Activated gamma-delta T cell treated with Interleukin-2 at 50 U/mL for 16 hours (primary cell): ENCODE measurements at regions not wholly inside any gene's neighbourhood (a gene's known extent, or its start where the extent isn't known, plus 50 kb on each side); places are given as distances from the start of the nearest gene placed in this dataset.

Experiments
- DNase-seq: peaks from one replicate; pipeline ENCODE4 v3.0.0-alpha.2; 2020

DNA sequence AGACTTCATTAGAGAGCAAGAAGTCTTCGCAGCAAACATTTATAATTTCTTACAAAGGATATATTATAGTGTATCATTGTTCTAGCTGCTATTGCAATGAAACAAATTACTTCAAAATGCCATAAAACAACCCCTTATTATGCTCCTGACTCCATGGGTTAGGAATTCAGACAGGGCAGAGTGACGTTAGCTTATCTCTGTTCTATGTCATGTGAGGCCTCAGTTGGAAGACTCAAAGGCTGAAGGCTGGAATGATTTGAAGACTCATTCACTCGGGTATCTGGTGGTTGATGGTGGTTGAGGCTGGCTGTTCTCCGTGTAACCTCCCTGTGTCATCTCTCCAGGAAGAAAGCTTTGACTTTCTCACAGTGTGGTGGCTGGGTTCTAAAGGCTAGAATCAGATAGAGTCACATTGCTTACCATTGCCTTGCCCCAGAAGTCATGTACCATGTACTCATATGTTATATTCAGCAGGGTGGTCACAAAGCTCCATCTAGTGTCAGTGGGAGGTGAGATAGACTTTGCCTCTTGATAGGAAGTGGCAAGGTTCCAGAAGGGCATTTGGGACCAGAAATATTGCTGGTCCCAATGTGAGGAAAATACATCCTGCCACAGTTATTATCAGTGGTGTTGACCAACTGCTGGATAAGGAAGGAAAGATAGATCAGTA is 226.9 kb downstream of the TMEM38B start:
- no peak for DNase-seq

DNA sequence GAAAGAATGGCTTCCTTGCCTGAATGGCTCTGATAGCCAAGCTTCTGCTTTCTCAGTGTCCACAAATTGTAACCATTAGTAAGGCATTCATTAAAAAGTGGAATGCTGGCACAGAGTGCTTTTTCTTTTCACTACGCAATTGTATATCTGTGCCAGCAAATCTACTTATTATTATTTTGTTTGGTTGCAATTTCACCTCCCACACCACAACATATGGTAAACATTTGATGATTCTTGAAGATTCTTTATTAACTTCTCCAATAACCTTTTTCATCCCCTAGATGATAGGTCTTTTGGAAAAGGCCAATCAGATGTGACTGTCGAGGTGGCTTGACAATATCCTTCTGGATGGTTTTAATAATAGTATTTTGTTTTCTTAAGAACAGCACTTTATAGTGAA is 234.1 kb downstream of the TMEM38B start:
- DNase-seq = no peak

DNA sequence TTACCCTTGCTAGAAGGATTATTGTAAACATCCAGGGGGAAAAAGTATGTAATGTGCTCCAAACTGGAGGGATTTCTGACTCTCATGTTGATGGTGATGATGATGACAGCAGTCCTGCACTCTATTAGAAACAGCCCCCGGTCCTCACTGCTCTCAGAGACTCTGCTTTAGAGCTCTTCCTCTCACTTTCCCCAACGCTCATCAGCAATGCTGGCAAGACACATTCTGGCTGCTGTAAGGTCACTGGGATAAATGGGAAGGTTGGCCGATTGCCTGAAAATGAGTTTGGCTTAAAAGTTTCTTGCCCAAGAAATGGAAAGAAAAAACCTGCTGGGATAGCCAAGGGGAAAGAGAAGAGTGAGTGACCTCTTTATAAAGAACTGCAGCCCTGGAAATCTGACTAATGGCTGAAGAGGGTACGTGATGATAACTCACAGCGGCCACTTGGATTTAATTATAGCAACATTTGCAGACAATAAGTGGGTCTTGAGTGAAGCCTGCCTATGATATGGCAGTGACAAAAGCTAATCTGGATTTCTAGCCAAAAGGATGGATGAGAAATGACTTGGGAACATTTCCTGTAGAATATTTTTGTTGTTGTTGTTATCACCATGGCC is 235.8 kb downstream of the TMEM38B start:
- no peak for DNase-seq

GRCh38 chr9:105932276-105932675 is 237.9 kb downstream of the TMEM38B start:
- no peak for DNase-seq

- DNase-seq = no peak
Measured at GRCh38 chr9:105950448-105950847, 256.1 kb downstream of the TMEM38B start.

GRCh38 chr9:105950894-105951293 is 256.6 kb downstream of the TMEM38B start:
- no peak for DNase-seq

- no peak for DNase-seq
Measured at GRCh38 chr9:105954517-105954916, 260.2 kb downstream of the TMEM38B start.

GRCh38 chr9:105957830-105958229 is 263.5 kb downstream of the TMEM38B start:
- no peak for DNase-seq

DNA sequence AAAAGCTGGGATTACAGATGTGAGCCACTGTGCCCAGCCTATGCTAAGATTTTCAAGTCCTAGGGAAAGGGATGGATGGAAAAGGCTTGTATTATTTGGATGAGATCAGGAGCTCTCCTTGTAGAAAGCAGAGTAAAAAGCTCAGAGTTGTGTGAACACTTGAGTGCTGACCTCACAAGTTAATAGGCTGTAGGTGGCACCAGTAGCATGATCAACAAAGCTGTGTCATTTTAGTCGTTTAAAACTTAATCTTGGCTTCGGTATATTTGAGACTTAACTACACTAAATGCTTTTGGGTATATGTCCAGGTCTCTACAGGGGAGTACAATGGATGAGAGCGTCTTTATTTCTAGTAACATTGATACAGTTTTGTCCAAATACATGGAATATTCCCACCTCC is 264.2 kb downstream of the TMEM38B start:
- DNase-seq = no peak

DNA sequence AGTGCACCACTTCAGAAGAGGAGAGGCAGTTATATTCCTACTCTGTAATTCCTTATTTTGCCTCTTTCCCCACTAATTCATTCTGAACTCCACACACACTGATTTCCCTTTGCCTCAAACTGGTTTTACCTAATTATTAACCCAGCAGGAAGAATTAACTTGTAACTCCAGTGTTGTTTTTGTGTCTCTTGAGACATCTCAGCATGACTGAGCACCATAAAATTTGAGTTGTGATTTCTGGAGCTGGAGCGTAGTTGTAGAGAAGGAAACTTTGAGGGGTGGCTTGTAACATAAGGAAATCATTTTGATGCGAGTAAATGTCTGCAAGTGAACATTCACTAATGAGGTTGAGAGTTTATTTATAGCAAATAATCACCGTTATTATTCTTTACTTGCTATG is 265.2 kb downstream of the TMEM38B start:
- DNase-seq = no peak

DNA sequence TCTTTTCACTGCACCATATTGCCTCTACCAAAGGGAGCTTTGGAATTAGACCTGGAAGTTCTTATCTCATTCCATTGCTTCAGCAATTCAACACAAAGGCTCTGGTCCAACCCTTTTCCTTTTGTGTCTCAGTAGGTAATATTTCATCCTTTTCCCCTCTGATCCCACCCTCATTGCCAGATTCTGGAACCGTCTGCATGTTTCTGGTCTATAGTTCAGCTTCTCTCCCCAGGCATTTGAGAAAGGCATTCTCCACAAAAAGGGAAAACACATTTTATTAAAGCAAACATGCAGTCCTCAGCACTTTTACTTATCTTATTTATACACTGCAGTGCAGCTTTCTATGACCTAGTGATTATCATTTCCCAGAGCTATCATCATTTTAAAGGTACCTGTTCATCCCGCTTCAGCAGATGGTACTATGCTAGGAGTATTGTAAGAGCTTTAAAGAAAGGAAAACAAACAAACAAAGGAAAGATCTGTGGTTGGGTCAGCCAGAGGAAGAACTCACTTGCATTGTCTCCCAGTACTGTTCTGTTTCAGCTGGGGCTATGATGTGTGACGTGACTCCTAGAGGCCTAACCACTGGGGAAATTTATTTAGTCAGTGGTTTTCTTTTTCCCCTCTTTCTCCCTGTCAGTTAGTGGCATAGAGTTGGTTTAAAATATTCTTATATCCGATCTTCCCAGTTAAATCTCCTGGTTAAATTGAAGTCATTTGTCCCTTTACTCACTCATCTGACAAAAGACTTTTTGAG is 269.2 kb downstream of the TMEM38B start:
- DNase-seq = no peak

- no peak for DNase-seq
Measured at GRCh38 chr9:105964156-105964555, 269.8 kb downstream of the TMEM38B start.

GRCh38 chr9:105966834-105967233 is 272.5 kb downstream of the TMEM38B start:
- DNase-seq = no peak

GRCh38 chr9:105967248-105967647 is 272.9 kb downstream of the TMEM38B start:
- no peak for DNase-seq

DNA sequence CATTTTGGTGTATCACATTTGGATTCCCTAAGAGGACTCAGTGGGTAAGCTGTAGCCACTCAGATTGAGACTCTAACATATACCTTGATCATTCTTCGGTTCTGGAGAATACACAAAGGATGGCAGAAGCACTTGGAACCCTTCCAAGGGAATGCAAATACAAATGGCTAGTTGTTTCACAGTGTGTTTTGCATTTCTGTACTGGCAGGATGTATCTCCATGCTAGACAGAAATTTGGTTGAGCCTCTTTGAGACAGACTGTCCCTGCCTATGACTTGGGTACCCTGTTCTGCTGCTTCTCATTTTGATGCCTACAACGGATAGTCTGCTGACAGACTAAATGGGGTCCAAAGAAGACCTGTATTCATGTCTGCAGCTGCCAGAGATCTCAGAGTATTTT is 273.5 kb downstream of the TMEM38B start:
- DNase-seq = no peak

DNA sequence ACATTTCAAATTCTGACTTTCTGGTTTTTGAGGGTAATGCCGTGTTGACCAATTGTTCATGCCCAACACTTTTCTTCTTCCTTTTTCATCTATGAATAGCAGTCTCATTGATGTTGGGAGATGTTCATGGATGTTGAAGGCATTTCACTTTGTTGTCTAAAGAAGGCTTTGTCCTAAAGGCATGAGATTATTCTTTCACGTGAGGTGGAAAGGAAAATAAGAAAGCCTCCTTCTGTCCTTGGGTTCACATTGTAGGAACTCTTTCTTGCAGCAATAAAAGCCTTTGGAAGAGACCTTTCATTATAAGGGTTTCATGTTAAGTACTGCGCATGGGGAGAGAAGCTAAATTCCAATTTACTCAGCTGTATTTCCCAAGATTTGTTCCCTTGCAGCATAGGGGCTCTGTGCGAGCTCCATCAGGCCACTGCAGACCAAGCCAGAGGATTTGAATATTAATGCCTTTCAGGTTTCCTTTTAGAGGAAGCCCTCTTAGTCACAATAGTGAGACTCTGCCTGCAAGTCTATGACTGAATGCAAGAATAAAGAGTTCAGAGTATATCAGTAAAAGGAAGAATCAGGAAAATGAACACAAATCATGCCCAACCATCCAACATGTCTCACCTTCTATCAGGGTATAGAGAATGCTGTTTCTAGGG is 274.6 kb downstream of the TMEM38B start:
- no peak for DNase-seq

- no peak for DNase-seq
Measured at GRCh38 chr9:105969636-105970035, 275.3 kb downstream of the TMEM38B start.

GRCh38 chr9:105971986-105972385 is 277.6 kb downstream of the TMEM38B start:
- DNase-seq = no peak

GRCh38 chr9:105972466-105973204 is 278.3 kb downstream of the TMEM38B start:
- no peak for DNase-seq

DNA sequence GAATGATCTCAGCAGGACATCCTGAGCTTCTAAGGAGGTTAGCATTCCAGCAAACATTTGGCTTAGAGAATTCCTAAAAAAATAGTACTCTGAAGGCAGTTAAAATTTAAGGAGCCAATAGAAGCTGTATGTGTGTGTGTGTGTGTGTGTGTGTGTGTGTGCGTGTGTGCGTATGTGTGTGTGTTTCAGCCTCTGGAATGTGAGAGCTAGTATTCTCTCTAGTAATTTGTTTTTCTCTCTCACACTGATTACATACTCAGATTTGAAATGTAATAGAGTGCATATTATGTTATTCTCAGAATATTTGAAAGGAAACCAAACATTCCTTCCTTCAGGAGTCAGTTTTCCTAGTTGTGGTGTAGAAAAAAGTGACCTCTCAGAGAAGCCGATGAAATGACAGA is 279.6 kb downstream of the TMEM38B start:
- no peak for DNase-seq

GRCh38 chr9:105975886-105976645 is 281.7 kb downstream of the TMEM38B start:
- no peak for DNase-seq

DNA sequence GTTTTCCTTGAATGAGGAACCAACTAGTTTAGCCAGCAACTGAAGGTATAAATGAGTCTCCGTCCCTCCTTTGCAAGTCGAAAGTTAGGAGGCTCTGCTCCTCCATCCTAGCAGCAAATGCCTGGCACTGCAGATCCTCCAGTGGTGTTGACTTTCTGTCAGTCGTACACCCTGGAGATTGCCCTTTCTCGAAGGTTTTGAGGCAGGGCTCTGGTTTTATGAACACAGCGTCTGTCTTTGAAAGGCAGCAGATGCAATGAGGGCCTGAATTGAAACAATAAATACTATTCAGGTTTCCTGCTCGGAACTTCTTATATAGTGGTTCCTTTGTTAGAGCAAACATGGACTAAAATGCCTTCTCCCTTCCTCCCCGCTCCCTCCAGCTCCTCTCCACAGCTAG is 284.0 kb downstream of the TMEM38B start:
- DNase-seq = no peak
